OCI-LY7 (cell line): ENCODE measurements at regions not wholly inside any gene's neighbourhood (a gene's known extent, or its start where the extent isn't known, plus 50 kb on each side); places are given as distances from the start of the nearest gene placed in this dataset.

ENCODE experiments used
- CTCF ChIP-seq: fragments of 200-600 bp; sonication (generic); conservative IDR thresholded peaks from 2 replicates; pipeline ENCODE4 v1.5.1; 2014; ENCODE audit warnings: mild to moderate bottlenecking, antibody characterized with exemption, low read length, moderate library complexity, mixed read lengths
- EZH2phosphoT487 ChIP-seq: fragments of 200-600 bp; sonication (generic); IDR thresholded peaks from 2 replicates; pipeline ENCODE4 v1.6.1; 2018; ENCODE audit warnings: low read depth, borderline replicate concordance, mild to moderate bottlenecking, mixed run types, antibody characterized with exemption, low read length, moderate library complexity, mixed read lengths

GRCh38 chr4:53734182-53734581 is 142.9 kb upstream of the LNX1 start:
- TF ChIP-seq CTCF (no peak), EZH2phosphoT487 (no peak)
